ENCODE measurements at regions not wholly inside any gene's neighbourhood (a gene's known extent, or its start where the extent isn't known, plus 50 kb on each side); places are given as distances from the start of the nearest gene placed in this dataset.

DNA sequence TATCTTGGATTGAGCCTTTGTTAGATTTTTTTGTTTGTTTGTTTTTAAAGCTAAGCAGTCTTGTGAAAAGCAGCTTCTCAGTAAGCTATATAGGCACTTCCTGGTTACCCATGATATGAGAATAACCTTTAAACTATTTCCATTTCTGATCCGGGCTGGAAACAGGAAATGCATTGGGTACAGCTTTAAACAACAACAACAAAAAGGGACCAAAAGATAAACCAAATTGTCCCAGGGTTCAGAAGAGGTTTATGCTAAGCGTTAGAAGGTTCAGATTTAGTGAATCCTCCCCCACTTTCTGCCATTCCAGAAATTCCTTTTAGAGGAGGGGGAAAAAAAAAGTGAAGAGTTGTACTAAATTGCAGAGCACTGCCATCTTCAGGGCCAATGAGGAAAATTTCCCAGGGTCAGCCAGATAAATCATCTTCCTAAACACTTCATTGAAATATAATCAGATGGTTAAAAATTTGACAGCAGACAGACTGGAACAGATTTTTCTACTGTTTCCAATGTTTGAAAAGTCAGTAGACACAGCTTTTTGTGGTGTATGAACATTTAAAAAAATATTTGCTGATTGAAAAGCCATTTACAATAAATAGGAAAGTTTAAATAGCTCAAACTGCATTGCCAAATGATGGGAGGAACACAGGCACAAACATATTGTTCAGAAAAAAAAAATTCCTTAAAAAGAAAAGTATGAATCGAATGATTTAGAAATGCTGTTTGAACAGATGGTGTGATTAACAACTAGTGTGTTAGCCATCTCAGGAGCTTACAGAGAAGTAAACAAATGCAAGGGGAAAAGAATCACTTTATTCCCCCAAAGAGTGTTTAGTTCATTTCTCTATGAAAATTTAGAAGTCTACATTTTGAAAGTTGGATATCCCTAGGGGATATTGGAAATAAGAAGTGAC, 189.9 kb upstream of the TANK start:
- ChIA-PET CTCF (interaction anchor here (0.8 to 1.5 kb wide), 5 partner anchors 9 to 718 kb away, joined by 3 to 4 read pairs (median 3); no protein-coding TSS in a partner anchor), POLR2A (interaction anchor here (0.6 to 1.7 kb wide), 3 partner anchors 21 to 646 kb away, joined by 3 to 4 read pairs (median 4); no protein-coding TSS in a partner anchor)
- Mint-ChIP-seq H3K27ac (no peak overlapping the region), H3K4me1 (ENCODE audit: low read depth) (no peaks in the 10 kb centered on the region), H3K27me3 (no peaks in the 10 kb centered on the region), H3K36me3 (ENCODE audit: low read depth) (no peaks in the 10 kb centered on the region), H3K9me3 (no peaks in the 10 kb centered on the region), H3K4me3 (no peak overlapping the region)
- no peak overlapping the region for H3K4me3 ChIP-seq (ENCODE audit: low read length)
- DNase-seq (peak in 4 of 14 experiments; percentile 22 to 48 (median 38)), ATAC-seq (ENCODE audit: poor library complexity) (peak; percentile 67)
- intact Hi-C loops (cut with DNase I, micrococcal nuclease), result loop anchor here (1.0 to 5.0 kb wide), 6 partner anchors 617 to 860 kb away; no protein-coding TSS in a partner anchor
- H3K4me1 ChIP-seq (ENCODE audit: insufficient read depth, low read length), result no peaks in the 10 kb centered on the region
- no peak overlapping the region for H3K27ac ChIP-seq (ENCODE audit: low read depth in 1 of 2, low read length in 2 of 2)
- no peaks in the 10 kb centered on the region for H3K27me3 ChIP-seq (ENCODE audit: control insufficient read depth in 1 of 2, insufficient read depth in 2 of 2, low read length in 2 of 2)
- H3K9me3 ChIP-seq (ENCODE audit: control insufficient read depth in 1 of 2, insufficient read depth in 1 of 2, low read length in 2 of 2), result no peaks in the 10 kb centered on the region
- H3K36me3 ChIP-seq (ENCODE audit: insufficient read depth, low read length), result no peaks in the 10 kb centered on the region
- TF ChIP-seq, protein P1, sequence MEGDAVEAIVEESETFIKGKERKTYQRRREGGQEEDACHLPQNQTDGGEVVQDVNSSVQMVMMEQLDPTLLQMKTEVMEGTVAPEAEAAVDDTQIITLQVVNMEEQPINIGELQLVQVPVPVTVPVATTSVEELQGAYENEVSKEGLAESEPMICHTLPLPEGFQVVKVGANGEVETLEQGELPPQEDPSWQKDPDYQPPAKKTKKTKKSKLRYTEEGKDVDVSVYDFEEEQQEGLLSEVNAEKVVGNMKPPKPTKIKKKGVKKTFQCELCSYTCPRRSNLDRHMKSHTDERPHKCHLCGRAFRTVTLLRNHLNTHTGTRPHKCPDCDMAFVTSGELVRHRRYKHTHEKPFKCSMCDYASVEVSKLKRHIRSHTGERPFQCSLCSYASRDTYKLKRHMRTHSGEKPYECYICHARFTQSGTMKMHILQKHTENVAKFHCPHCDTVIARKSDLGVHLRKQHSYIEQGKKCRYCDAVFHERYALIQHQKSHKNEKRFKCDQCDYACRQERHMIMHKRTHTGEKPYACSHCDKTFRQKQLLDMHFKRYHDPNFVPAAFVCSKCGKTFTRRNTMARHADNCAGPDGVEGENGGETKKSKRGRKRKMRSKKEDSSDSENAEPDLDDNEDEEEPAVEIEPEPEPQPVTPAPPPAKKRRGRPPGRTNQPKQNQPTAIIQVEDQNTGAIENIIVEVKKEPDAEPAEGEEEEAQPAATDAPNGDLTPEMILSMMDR (IDR thresholded peaks at IDR 0.05), result peak; percentile 57

DNA sequence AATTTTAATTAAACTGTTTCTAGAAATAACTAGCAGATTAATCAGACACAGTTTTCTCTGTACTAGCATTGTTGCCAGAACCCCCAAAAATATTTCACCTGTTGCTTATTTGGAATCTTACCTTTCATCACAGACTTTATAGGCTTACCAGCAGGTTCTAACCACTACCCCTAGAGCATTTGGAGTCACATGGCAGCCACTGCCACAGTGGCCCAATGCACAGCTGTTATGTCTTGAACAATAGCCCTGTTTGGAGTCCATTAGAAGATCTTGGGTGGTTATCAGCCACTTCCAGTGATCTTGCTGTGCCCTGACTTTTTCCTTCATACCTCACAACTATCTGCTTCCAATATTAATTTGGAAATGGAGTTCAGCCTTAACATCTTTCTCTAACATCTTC, 186.2 kb upstream of the TANK start:
- POLR2A ChIA-PET, result interaction anchor here (0.7 kb wide), 1 partner anchor 288 kb away, joined by 3 read pairs; no protein-coding TSS in a partner anchor
- DNase-seq (no peak), ATAC-seq (ENCODE audit: poor library complexity) (no peak)
- Mint-ChIP-seq H3K4me3 (no peak overlapping the region), H3K9me3 (no peaks in the 10 kb centered on the region), H3K27ac (no peak overlapping the region), H3K27me3 (no peaks in the 10 kb centered on the region), H3K36me3 (ENCODE audit: low read depth) (no peaks in the 10 kb centered on the region), H3K4me1 (ENCODE audit: low read depth) (no peaks in the 10 kb centered on the region)
- no peaks in the 10 kb centered on the region for H3K36me3 ChIP-seq (ENCODE audit: insufficient read depth, low read length)
- intact Hi-C loops (cut with DNase I, micrococcal nuclease), result loop anchor here in 1 of 2 experiments (5.0 kb wide), 1 partner anchor 652 kb away; no protein-coding TSS in a partner anchor
- no peaks in the 10 kb centered on the region for H3K27me3 ChIP-seq (ENCODE audit: control insufficient read depth in 1 of 2, insufficient read depth in 2 of 2, low read length in 2 of 2)
- H3K9me3 ChIP-seq (ENCODE audit: control insufficient read depth in 1 of 2, insufficient read depth in 1 of 2, low read length in 2 of 2), result no peaks in the 10 kb centered on the region
- TF ChIP-seq, protein P1 (IDR thresholded peaks at IDR 0.05), result no peak
- no peak overlapping the region for H3K4me3 ChIP-seq (ENCODE audit: low read length)
- CTCF ChIA-PET, result no interaction called here
- H3K4me1 ChIP-seq (ENCODE audit: insufficient read depth, low read length), result no peaks in the 10 kb centered on the region
- H3K27ac ChIP-seq (ENCODE audit: low read depth in 1 of 2, low read length in 2 of 2), result no peak overlapping the region

DNA sequence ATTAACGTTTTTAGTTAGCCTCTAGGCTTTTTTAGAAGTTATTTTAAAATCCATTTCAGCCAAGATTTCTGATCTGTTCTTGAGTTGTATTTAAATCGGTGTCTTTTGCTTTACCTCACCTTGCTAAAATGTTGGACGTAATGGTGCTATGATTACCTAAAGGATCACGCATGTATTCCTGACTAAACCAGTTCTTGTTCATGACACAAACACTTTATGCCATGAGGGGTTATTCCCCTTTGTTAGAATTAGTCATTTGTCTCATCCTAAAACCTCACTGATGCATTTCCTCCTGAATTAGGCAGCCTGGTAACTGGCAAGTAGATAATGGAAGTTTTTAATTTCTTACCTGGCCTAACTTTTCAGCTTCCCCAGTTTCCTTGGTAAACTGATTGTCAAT, 185.4 kb upstream of the TANK start:
- no peak overlapping the region for H3K4me3 ChIP-seq (ENCODE audit: low read length)
- H3K4me1 ChIP-seq (ENCODE audit: insufficient read depth, low read length), result no peaks in the 10 kb centered on the region
- ChIA-PET CTCF (no interaction called here), POLR2A (no interaction called here)
- H3K27ac Mint-ChIP-seq, result no peak overlapping the region
- TF ChIP-seq, protein P1 (IDR thresholded peaks at IDR 0.05), result no peak
- ATAC-seq (ENCODE audit: poor library complexity), result no peak
- H3K9me3 ChIP-seq (ENCODE audit: control insufficient read depth in 1 of 2, insufficient read depth in 1 of 2, low read length in 2 of 2), result no peaks in the 10 kb centered on the region
- no peak overlapping the region for H3K27ac ChIP-seq (ENCODE audit: low read depth in 1 of 2, low read length in 2 of 2)
- H3K27me3 ChIP-seq (ENCODE audit: control insufficient read depth in 1 of 2, insufficient read depth in 2 of 2, low read length in 2 of 2), result no peaks in the 10 kb centered on the region
- intact Hi-C loops (cut with DNase I, micrococcal nuclease), result loop anchor here in 1 of 2 experiments (5.0 kb wide), 1 partner anchor 653 kb away; no protein-coding TSS in a partner anchor
- no peaks in the 10 kb centered on the region for H3K36me3 Mint-ChIP-seq (ENCODE audit: low read depth)
- H3K27me3 Mint-ChIP-seq, result no peaks in the 10 kb centered on the region
- no peaks in the 10 kb centered on the region for H3K36me3 ChIP-seq (ENCODE audit: insufficient read depth, low read length)
- DNase-seq, result no peak
- no peaks in the 10 kb centered on the region for H3K4me1 Mint-ChIP-seq (ENCODE audit: low read depth)
- H3K9me3 Mint-ChIP-seq, result no peaks in the 10 kb centered on the region
- H3K4me3 Mint-ChIP-seq, result no peak overlapping the region
